GM21360 (cell line): ENCODE measurements at regions not wholly inside any gene's neighbourhood (a gene's known extent, or its start where the extent isn't known, plus 50 kb on each side); places are given as distances from the start of the nearest gene placed in this dataset.
"Not testable (repeated sequence)": the region's sequence is repeated elsewhere in the genome, so short reads cannot be mapped to it uniquely, and the experiment has no call there.

Experiments
- ATAC-seq: cut with Tn5 transposase; IDR thresholded peaks from one replicate; pipeline ENCODE4 v1.9.1; 2021; ENCODE audit warnings: mild to moderate bottlenecking, moderate library complexity; ENCODE audit not compliant: unreplicated experiment

GRCh38 chr13:66154976-66155375 lies 1075.2 kb downstream of the PCDH9 start:
- ATAC-seq: no peak

GRCh38 chr13:66154354-66154753 lies 1075.8 kb downstream of the PCDH9 start:
- ATAC-seq: no peak

- no peak for ATAC-seq
These were observed 1077.5 kb downstream of the PCDH9 start for GRCh38 chr13:66152596-66152995.

- not testable (repeated sequence) for ATAC-seq
These were observed 1085.8 kb downstream of the PCDH9 start for GRCh38 chr13:66144357-66144756.

- ATAC-seq: no peak
These were observed 1090.4 kb downstream of the PCDH9 start for GRCh38 chr13:66139701-66140100.

- no peak for ATAC-seq
These were observed 1090.9 kb downstream of the PCDH9 start for GRCh38 chr13:66139250-66139649.

- ATAC-seq: peak; percentile 91
These were observed 1091.8 kb downstream of the PCDH9 start for GRCh38 chr13:66138172-66138811.

- ATAC-seq: no peak
These were observed 1092.8 kb downstream of the PCDH9 start for GRCh38 chr13:66137384-66137783.

- peak; percentile 78 for ATAC-seq
These were observed 1101.4 kb downstream of the PCDH9 start for GRCh38 chr13:66128692-66129269.

GRCh38 chr13:66128201-66128600 lies 1101.9 kb downstream of the PCDH9 start:
- no peak for ATAC-seq

GRCh38 chr13:66117563-66117962 lies 1112.6 kb downstream of the PCDH9 start:
- ATAC-seq: no peak

GRCh38 chr13:66113882-66114526 lies 1116.1 kb downstream of the PCDH9 start:
- no peak for ATAC-seq

- no peak for ATAC-seq
These were observed 1118.5 kb downstream of the PCDH9 start for GRCh38 chr13:66111628-66112027.

GRCh38 chr13:66106246-66106645 lies 1123.9 kb downstream of the PCDH9 start:
- no peak for ATAC-seq

- ATAC-seq: no peak
These were observed 1127.3 kb downstream of the PCDH9 start for GRCh38 chr13:66102864-66103263.

GRCh38 chr13:66099825-66100224 lies 1130.3 kb downstream of the PCDH9 start:
- no peak for ATAC-seq

GRCh38 chr13:66098931-66099628 lies 1131.1 kb downstream of the PCDH9 start:
- ATAC-seq: no peak

GRCh38 chr13:66089711-66090110 lies 1140.4 kb downstream of the PCDH9 start:
- no peak for ATAC-seq

GRCh38 chr13:66087269-66087710 lies 1142.8 kb downstream of the PCDH9 start:
- no peak for ATAC-seq

- ATAC-seq: no peak
These were observed 1152.9 kb downstream of the PCDH9 start for GRCh38 chr13:66077132-66077689.

- no peak for ATAC-seq
These were observed 1153.7 kb downstream of the PCDH9 start for GRCh38 chr13:66076417-66076816.
